ENCODE measurements at regions not wholly inside any gene's neighbourhood (a gene's known extent, or its start where the extent isn't known, plus 50 kb on each side); places are given as distances from the start of the nearest gene placed in this dataset.

DNA sequence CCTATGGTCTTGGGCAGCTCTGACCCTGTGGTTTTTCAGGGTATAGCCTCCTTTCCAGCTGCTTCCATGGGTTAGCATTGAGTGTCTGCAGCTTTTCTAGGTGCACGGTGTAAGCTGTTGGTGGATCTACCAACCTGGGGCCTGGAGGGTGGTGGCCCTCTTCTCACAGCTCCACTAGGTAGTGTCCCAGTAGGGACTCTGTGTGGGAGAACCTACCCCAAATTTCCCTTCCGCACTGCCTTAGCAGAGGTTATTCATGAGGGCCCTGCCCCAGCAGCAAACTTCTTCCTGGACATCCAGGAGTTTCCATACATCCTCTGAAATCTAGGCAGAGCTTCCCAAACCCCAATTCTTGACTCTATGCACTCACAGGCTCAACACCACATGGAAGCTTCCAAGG lies 111.0 kb upstream of the C1orf87 start:
- TF ChIP-seq, protein P1, sequence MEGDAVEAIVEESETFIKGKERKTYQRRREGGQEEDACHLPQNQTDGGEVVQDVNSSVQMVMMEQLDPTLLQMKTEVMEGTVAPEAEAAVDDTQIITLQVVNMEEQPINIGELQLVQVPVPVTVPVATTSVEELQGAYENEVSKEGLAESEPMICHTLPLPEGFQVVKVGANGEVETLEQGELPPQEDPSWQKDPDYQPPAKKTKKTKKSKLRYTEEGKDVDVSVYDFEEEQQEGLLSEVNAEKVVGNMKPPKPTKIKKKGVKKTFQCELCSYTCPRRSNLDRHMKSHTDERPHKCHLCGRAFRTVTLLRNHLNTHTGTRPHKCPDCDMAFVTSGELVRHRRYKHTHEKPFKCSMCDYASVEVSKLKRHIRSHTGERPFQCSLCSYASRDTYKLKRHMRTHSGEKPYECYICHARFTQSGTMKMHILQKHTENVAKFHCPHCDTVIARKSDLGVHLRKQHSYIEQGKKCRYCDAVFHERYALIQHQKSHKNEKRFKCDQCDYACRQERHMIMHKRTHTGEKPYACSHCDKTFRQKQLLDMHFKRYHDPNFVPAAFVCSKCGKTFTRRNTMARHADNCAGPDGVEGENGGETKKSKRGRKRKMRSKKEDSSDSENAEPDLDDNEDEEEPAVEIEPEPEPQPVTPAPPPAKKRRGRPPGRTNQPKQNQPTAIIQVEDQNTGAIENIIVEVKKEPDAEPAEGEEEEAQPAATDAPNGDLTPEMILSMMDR (IDR thresholded peaks at IDR 0.05), result no peak

DNA sequence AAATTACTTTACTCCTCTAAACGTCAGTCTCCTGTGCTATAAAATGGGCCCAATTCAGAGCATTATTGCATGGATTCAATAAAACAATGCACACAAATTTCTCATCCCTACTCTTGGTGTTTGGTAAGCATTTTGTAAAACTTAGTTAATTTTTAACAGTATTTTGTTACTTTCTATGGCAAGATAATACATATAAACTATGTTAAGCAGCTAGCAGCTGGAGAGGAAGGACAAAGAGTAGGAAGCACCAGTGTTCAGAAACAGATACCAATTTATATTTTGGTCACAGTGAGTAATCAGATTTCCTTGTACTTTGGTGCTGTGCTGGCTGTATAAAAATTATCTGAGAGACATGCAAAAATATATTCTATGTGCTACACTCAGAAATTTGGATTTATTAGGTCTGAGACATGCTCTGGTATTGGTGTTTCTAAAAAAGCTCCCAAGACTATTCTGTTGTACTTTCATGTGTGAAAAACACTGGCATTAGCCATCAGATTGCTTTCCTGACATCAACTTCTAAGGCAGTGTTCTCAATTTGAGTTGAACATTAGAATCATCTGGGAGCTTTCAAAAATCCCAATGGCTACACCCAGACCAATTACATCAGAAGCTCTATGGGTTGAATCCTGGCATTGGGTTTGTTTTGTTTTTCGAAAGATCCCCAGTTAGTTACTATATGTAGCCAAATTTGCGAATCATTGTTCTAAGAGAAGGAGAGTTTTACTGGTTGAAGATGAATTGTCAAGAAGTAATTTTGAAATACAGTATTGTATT lies 100.3 kb upstream of the C1orf87 start:
- TF ChIP-seq, protein P1 (IDR thresholded peaks at IDR 0.05), result no peak

DNA sequence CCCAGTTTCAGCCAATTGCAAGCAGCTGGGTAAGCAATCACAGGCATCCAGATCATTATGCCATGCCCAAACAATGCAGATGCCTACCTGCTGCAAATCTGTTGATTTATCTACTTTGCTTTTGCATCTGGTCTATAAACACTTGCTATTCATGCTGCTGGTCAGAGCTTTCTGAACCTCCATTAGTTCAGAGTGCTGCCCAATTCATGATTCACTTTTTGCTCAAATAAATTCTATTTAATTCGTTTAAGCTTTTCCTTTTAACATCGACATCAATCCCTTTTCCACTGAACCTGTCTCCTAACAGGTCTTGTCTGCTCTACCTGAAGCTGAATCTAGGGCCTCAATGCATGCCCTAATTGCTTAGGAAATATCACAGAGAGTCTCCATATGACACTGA lies 99.4 kb upstream of the C1orf87 start:
- TF ChIP-seq, protein P1 (IDR thresholded peaks at IDR 0.05), result no peak

DNA sequence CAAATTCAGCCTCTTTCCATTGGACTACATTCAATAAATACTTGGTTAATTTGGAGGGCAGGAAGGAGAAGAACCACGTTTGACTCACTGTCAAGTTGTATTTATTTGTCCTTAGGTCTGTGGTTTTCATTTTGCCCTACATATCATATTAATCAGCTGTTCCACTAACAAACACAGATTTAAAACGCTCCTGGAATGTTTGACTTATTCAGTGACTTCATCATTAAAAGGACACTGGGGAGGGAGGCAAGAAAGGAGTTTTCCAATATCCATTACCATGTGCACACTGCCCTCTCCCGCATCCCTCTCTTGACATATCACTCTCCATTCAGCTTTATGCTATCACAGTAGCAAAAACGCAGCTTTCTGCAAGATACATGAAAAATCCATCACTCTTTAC lies 98.2 kb upstream of the C1orf87 start:
- TF ChIP-seq, protein P1 (IDR thresholded peaks at IDR 0.05), result no peak

DNA sequence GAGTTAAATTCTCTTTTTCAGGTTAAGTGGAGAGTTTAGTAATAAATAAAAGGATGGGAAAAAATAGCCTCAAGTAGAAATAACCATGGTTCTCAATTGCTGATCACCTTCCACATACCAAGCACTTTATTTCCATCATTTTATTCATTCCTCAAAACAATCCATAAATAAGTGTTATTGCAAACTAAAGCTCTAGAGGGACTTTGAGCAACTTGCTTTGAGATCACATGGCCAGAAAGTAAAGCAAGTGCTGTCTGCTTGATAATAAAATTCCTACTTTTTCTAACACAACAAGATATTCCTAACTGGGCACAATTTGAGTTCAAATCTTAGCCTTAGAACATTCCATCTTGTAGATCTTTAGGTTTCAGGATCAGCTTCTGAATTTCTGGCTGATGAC lies 97.1 kb upstream of the C1orf87 start:
- TF ChIP-seq, protein P1 (IDR thresholded peaks at IDR 0.05), result no peak

DNA sequence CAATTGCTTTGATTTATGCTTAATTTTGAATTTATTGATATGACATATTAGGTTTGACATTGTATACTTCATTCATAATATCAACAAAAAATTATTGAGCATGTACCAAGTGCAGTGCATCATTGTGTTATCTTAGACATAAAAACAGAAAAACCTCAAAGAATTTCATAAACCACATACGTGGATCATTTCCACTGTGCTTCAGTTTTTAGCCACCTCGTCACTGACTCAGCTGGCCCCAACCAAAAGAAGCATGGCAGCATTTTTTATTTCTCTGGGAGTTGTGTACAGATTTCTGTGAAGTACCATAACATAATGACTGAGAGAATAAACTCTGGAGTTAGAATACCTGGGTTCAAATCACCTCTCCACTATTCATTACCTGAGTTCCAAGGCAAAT lies 95.6 kb upstream of the C1orf87 start:
- TF ChIP-seq, protein P1 (IDR thresholded peaks at IDR 0.05), result no peak

DNA sequence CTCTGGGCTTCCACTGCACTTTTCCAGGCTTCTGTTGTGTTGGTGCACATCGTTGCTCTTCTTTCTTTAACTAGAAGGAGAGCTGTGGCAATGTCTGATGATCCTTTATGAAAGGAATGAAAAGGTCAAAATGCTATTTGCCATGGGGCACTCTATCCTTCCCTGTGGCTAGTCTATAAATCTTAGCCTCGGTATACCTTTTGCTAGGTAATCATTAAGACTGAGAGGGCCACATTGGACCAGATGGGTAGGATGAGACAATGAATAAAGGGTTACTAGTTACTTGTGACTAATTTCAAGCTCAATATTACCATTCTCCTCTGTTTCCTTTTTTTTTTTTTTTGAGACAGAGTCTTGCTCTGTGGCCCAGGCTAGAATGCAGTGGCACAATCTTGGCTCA lies 89.4 kb upstream of the C1orf87 start:
- TF ChIP-seq, protein P1 (IDR thresholded peaks at IDR 0.05), result no peak

DNA sequence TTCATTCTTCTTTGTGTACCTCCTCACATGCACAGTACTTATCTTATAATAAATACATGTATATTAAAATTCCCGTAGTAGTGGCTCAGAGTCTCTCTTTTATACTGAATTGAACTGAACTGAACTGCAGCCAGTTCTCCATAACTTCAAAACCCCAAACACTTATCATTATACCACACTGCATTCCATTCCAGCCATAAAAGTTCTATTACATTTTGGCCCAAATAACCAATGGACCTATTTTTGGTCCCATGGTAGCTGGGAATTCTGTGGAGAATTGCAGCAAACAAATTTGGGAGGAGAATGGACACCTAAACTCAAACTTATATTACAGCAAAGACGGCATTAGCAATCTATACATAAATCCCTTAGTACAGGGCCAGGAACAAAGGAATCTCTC lies 86.6 kb upstream of the C1orf87 start:
- TF ChIP-seq, protein P1 (IDR thresholded peaks at IDR 0.05), result no peak
